ENCODE measurements at regions not wholly inside any gene's neighbourhood (a gene's known extent, or its start where the extent isn't known, plus 50 kb on each side); places are given as distances from the start of the nearest gene placed in this dataset.
"Not testable (repeated sequence)": the region's sequence is repeated elsewhere in the genome, so short reads cannot be mapped to it uniquely, and the experiment has no call there.

- DNase-seq, result no peak
Observed at GRCh38 chr2:53257287-53257686, 510.3 kb upstream of the CHAC2 start.

GRCh38 chr2:53253244-53253643 lies 514.4 kb upstream of the CHAC2 start:
- no peak for DNase-seq

GRCh38 chr2:53252115-53252514 lies 515.5 kb upstream of the CHAC2 start:
- DNase-seq, result no peak

GRCh38 chr2:53247956-53248735 lies 519.5 kb upstream of the CHAC2 start:
- DNase-seq, result no peak

- DNase-seq, result no peak
Observed at GRCh38 chr2:53243430-53243829, 524.2 kb upstream of the CHAC2 start.

- no peak for DNase-seq
Observed at GRCh38 chr2:53242090-53242489, 525.5 kb upstream of the CHAC2 start.

- no peak for DNase-seq
Observed at GRCh38 chr2:53235836-53236582, 531.6 kb upstream of the CHAC2 start.

- no peak for DNase-seq
Observed at GRCh38 chr2:53234548-53234903, 533.1 kb upstream of the CHAC2 start.

GRCh38 chr2:53233759-53234547 lies 533.7 kb upstream of the CHAC2 start:
- no peak for DNase-seq

- DNase-seq, result no peak
Observed at GRCh38 chr2:53231908-53232307, 535.7 kb upstream of the CHAC2 start.

- DNase-seq, result no peak
Observed at GRCh38 chr2:53230691-53231090, 536.9 kb upstream of the CHAC2 start.

GRCh38 chr2:53227535-53227934 lies 540.1 kb upstream of the CHAC2 start:
- no peak for DNase-seq

- DNase-seq, result no peak
Observed at GRCh38 chr2:53220969-53221368, 546.6 kb upstream of the CHAC2 start.

- no peak for DNase-seq
Observed at GRCh38 chr2:53217250-53217649, 550.4 kb upstream of the CHAC2 start.

GRCh38 chr2:53216805-53217204 lies 550.8 kb upstream of the CHAC2 start:
- no peak for DNase-seq

GRCh38 chr2:53212576-53212975 lies 555.0 kb upstream of the CHAC2 start:
- no peak for DNase-seq

GRCh38 chr2:53211201-53211774 lies 556.3 kb upstream of the CHAC2 start:
- no peak for DNase-seq

GRCh38 chr2:53210538-53210937 lies 557.1 kb upstream of the CHAC2 start:
- no peak for DNase-seq

GRCh38 chr2:53209679-53210458 lies 557.7 kb upstream of the CHAC2 start:
- no peak for DNase-seq

GRCh38 chr2:53208815-53209214 lies 558.8 kb upstream of the CHAC2 start:
- no peak for DNase-seq

- DNase-seq, result not testable (repeated sequence)
Observed at GRCh38 chr2:53206226-53206625, 561.4 kb upstream of the CHAC2 start.

- no peak for DNase-seq
Observed at GRCh38 chr2:53202063-53202462, 565.5 kb upstream of the CHAC2 start.

GRCh38 chr2:53200072-53200471 lies 567.5 kb upstream of the CHAC2 start:
- no peak for DNase-seq
